ENCODE measurements at regions not wholly inside any gene's neighbourhood (a gene's known extent, or its start where the extent isn't known, plus 50 kb on each side); places are given as distances from the start of the nearest gene placed in this dataset.

DNA sequence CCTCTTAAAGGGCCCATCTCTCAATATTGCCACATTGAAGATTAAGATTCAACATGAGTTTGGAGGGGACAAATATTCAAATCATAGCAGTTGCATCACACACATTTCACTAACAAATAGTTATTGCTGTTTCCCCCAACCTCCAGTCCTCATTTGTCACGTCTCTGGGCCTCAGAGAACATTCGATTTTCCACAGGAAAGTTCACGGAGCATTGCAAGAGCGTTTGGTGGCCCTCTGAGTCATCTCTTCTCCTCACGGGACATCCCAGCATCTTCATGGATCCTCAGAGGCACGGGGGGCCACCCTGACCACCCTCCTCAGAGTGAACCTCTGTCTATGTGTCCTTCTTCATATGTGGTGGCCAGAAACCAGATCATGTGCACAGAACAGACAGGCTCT lies 50.3 kb upstream of the CHST15 start:
- TF ChIP-seq, protein P1, sequence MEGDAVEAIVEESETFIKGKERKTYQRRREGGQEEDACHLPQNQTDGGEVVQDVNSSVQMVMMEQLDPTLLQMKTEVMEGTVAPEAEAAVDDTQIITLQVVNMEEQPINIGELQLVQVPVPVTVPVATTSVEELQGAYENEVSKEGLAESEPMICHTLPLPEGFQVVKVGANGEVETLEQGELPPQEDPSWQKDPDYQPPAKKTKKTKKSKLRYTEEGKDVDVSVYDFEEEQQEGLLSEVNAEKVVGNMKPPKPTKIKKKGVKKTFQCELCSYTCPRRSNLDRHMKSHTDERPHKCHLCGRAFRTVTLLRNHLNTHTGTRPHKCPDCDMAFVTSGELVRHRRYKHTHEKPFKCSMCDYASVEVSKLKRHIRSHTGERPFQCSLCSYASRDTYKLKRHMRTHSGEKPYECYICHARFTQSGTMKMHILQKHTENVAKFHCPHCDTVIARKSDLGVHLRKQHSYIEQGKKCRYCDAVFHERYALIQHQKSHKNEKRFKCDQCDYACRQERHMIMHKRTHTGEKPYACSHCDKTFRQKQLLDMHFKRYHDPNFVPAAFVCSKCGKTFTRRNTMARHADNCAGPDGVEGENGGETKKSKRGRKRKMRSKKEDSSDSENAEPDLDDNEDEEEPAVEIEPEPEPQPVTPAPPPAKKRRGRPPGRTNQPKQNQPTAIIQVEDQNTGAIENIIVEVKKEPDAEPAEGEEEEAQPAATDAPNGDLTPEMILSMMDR (conservative IDR thresholded peaks at IDR 0.05; ENCODE audit: low read length) = no peak
- no peak for TF ChIP-seq EZH2phosphoT487 (IDR thresholded peaks at IDR 0.05; ENCODE audit: borderline replicate concordance, low read depth, low read length)
